ENCODE measurements at regions not wholly inside any gene's neighbourhood (a gene's known extent, or its start where the extent isn't known, plus 50 kb on each side); places are given as distances from the start of the nearest gene placed in this dataset.
A peak's percentile ranks its signal among the peaks of the same experiment; 100 is the strongest.

DNA sequence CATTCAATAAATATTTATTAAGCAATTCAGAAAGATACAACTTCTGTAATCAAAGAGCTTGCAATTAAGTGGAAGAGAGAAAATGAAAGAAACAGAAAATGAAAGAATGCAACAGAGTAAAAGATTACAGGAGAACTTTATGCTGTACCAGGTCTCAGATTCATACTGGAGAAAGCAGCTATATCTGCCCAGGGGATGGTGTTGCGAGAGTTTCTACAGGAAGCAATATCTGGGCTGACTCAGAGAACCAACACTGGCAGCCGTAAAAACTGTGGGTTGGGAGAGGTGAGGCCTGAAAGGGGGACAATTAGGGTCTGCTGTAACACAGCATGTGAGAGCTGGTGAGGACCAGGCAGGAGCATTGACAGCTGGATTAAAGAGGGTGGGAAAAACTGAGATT is 256.7 kb upstream of the TCF21 start:
- no peak for DNase-seq

DNA sequence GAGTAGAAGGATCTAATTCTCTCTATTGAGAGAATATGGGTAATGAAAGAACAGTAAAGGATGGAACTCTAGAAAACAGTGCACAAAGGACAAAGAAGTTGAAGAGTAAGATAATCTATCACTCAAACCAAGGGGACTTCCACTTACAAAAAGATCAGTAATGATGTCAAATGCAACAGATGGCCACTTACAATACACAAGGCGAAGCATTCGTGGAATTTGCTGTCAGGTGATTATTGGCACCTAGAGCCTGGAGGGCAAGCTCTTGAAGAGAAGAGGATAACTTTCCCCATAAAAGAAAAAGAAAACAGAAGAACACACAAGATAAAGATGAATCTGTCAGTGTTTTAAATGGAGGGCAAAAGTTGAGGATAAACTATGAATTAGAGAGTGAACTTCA is 256.0 kb upstream of the TCF21 start:
- no peak for DNase-seq

DNA sequence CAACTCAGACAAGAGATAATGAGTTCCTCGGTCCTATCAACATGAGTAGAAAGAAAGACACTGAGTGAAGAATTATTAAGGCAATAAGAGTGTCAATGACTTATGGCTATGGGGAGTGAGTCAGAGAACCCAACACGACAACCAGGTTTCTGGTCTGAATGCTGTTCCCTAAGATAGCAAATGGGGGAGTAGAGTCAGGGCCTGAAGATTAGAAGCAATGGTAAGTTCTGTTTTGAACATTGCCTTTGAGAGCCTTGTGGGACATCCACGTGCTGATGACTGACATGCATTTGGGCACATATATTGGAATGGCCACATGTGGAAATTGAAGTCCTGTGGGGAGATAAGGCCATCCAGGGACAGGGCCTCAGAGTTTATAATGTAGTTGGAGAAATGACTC is 254.4 kb upstream of the TCF21 start:
- no peak for DNase-seq

DNA sequence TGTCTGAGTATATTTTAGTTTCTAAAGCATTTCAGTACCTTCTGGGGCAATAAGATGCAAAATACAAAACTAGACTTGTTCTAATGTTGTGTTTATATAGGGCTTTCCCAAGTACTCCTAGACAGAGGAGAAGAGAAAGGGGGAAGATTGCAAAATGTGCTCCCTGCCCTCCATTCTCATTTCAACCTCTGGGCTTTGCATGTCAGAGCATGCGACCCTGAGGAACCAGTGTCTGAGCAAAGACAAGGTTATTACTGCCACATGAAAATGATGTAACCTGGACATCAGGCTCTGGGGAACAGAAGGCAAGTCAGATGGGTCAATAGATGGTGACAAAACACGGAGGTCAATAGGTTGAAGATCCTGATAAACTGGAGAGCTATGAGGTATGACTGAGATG is 253.5 kb upstream of the TCF21 start:
- no peak for DNase-seq

DNA sequence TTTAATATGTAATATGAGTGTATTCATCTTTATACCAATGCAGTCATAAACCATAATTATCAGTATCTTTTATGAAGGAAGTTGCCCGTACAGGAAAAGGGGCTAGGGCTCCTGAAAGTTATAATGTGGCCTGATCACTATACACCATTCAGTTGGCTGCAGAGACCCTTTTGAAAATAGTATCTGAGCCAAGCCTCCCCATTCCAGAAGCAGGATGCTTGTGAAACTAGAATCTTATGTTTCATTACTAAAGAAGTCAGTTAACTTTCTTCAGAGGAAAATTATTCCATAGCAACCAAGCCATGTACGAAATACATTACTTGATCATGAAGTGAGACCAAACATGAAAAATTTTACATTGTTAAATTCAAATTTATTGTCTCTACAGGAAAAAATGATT is 251.5 kb upstream of the TCF21 start:
- DNase-seq: no peak

DNA sequence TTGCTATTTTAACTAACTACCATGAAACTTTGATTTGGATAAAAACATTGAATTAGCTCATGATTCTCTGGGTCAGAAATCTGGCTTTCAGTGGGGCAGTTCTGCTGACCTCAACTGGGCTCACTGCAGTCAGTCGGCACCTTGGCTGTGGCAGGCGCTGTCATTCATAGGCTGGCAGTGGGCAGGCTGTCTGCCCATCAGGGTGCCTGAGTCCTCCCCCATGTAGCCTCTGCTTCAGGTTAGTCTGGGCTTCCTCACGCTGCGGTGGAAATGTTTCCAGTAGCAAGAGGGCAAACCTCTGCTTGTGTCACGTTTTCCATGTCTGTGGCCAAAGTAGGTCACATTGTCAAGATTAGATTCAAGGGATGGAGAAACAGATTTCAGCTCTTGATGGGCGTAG is 251.0 kb upstream of the TCF21 start:
- no peak for DNase-seq

DNA sequence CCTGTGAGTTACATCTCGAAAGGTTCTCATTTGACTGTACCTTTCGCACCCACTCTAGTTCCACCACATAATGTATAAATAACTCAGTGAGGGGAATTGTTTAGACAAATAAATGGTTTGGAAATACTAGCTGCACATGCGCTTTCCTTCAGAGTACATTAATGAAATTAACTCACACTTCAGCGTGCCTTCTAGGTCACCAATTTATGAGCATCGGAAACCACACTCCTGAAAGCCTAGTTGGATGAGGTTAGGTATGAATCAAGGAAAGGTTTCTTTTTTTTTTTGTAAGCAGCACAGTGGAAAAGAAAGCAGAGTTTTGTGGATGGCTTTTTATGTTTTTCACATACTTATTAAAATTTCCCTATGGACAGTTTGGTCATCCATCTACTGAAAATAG is 247.8 kb upstream of the TCF21 start:
- DNase-seq: no peak

DNA sequence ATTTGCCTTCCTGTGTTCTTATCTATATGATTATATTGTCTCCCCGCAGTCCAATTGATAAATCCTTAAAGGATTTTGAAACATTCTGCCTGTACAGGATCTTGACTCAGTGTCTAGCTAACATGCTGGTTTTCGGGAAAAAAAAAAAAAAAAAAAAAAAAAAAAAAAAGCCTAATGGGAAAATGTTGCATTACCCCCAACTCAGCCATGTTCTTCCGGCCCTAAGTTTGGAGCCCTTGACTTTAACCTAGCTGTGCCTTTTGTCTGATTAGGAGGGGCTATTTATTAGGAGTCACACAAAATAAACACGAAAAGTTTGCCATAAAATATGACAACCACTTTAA is 244.4 kb upstream of the TCF21 start:
- DNase-seq: no peak

DNA sequence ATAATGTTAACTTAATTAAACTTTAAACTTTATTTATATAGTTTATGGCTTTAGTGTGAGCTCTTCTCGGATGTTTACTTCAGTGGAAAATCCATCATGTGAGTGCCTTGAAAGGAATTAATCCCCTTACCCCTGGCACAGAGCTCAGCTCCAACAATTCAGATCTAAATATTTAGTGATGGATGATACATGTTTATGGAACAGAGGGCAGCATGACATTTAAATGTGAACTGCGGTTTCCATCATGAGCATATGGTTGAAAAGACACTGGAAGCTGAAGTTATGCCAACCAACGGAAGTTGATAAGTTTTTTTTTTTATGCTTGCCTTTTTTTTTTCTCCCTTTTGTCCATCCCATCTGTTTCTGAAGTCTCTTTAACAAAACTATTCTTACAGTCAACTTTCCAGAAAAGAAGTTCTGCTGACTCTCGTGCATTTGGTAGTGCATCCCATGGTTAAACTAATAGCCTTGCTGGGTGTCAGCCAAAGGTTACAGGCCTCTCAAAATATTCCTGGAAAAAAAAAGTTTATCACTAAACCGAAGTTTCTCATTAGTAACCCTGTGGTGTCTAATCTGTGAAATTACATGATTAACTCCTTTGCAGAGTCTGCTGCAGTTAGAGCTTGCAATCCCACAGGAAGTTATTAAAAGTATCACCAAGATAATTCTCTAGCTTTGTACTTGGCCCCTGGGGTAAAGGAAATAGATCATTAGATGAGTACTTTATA is 243.9 kb upstream of the TCF21 start:
- no peak for DNase-seq

DNA sequence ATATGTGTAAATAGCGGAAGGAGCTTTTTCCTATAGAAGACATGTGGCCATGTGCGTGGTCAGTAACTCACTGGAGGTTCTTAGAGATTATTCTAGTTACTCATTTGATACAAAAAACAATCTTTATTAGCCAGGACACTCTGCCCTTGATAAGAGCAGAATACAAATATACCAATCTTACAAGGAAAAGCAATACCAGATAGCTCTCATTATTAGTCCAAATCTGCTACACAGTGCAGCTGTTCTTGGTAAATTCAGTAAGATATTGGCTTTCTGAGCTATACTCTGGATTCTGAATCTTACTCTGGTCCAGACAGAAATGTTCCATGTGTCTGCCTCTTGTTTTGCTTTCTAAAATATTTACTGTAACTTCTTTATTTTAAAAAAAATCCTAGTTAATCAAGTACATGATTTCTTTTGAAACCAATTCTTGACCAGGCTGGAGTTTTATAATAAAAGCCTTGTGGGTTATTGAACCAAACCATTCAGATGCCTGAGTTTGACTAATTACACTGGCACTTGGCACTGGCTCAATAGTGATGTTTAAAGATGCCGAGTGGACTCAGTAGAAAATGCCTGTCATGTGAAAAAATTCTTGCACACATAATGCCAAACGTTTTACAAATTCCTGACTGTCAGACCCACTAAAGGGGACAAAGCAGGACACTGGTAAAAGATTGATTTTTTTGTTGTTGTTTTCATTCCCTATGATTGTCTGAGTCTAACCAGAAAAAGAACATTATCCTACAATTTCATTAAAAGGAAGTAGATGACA is 242.8 kb upstream of the TCF21 start:
- DNase-seq: peak in 1 of 2 experiments; percentile 0

DNA sequence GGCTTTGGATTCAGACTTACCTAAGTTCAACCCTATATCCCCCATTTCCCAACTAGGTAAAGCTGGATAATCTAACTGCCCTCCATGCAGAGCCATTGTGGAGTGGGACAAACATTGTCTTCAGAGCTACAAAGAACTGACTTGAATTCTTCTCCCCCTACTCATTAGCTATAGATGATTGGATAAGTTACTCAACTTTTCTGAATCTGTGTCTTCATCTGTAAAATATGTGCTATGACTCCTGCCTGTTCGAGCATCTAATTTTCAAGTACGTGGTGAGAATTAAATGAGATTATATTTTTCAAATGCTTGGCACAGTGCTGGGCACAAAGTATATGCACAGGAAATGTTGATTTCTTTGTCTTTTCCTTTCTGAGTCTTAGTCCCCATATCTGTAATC is 240.3 kb upstream of the TCF21 start:
- DNase-seq: no peak

DNA sequence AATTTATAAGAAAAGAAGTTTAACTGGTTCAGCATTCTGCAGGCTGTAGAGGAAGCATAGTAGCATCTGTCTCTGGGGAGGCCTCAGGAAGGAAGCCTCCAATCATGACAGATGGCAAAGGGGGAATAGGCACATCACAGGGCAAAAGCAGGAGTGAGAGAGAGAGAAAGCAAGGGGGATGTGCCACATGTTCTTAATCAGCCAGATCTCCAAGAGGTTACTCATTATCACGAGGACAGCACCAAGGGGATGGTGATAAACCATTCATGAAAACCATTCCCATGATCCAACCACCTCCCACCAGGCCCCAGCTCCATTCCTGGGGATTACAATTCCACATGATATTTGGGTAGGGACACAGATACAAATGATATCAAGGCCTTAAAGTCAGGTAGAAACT is 217.5 kb upstream of the TCF21 start:
- DNase-seq: no peak

DNA sequence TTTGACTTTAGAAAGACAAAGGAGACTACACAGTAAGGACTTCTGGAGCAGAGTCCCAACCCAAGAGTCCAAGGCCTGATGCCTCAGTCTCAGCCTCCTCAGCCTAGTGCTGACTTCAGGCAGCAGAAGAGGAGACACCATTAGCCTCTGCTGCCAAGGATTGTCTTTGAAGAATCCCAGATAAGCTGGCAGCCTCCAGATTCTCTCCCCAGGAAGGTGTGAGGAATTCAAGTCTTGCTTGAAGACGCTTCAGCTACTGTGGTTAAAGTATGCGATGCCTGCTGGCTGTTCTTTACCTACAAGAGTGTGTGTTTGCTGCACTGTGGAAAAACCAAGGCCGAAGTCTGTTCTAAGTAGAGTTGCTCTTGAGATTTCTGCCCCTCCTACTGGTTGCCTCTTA is 215.9 kb upstream of the TCF21 start:
- DNase-seq: no peak

DNA sequence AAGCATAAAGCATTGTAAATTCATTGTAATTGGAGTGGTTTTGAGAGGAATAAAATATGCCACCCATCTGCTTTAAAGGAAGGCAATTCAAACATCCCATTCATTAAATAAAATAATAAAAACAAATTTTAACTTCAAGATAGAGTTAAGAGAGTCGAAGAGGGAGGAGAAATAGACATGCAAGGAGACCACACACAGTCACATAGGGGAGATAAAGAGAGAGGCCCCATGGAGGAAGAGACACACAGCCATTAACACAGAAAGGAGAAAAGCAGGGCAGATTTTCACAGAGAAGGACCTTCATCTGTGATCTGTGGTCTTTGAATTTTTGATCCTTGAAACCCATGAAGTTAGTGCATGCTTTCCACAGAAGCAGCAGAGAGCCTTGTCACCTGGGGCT is 214.3 kb upstream of the TCF21 start:
- DNase-seq: no peak

DNA sequence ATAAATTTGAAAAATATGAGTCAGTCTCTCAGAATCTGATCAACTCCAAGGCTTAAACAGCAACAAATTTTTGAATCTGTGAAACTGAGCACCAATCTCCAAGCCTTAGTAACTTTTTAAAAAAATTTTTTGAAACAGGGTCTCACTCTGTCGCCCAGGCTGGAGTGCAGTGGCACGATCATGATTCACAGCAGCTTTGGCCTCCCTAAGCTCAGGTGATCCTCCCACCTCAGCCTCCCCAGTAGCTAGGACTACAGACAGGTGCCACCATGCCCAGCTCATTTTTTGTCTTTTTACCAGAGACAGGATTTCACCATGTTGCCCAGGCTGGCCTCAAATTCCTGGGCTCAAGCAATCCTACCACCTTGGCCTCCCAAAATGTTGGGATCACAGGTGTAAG is 207.9 kb upstream of the TCF21 start:
- DNase-seq: no peak

DNA sequence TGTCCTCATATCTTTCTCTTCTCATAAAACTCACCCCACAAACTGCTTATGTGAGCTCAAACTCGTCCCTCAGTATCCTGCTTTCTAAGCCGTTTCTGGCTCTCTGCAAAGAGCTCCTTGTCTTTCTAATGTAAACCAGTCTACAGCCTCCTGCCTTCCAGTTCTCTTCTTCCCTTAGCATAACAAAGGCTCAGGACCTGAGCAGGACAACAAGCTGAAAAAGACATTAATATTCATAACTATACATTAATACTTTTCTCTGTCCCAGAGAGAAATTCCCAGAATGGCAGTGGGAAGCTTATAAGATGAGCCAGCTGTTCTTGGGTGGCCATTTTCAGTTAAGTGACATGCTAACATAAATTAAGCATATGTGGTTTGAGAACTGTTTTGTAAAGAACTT is 207.0 kb upstream of the TCF21 start:
- no peak for DNase-seq

DNA sequence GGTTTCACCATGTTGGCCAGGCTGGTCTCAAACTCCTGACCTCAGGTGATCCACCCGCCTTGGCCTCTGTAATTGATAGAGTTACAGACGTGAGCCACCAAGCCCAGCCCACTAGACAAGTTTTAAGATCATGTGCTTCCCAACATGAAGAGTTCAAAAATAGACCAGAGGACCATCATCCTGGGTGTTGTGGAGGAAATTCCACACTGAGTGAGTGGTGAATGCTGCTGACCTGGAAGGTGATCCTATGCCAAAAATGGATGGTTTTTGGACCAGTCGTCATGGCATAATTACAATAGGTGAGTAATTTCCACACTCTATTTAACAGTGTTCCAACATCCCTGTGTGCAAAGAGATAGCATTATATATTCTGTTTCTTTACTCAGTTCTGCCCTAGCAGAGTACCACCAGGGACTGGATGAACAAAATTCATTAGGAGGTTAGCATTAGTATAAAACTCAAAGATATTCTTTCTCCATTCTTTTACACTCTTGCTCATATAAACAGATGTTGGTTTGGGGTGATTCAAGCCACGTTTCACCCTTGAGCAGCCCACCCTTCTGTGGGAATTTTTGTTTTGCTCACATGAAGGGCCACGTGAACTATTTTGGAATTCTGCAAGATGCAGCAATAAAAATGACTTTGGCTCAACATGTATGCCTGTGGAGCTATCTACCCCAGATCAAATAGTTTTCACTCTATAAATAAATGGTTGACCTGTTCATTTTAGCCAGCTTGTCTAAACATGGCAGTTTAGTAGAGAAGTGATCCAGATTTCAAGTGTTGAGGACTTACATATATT is 206.2 kb upstream of the TCF21 start:
- no peak for DNase-seq

DNA sequence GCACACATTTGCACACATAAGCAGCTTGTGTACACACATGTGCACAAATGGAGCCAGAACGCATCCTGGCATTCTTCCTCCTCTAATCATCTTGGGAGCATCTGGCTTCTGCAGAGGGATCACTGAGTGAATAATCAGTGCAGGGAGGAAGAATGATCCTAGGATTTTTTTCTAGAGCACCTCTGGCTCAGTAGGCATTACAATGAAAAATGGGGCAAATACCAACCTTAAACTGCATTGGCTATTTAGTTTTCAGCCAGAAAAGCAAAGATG is 205.7 kb upstream of the TCF21 start:
- DNase-seq: no peak

DNA sequence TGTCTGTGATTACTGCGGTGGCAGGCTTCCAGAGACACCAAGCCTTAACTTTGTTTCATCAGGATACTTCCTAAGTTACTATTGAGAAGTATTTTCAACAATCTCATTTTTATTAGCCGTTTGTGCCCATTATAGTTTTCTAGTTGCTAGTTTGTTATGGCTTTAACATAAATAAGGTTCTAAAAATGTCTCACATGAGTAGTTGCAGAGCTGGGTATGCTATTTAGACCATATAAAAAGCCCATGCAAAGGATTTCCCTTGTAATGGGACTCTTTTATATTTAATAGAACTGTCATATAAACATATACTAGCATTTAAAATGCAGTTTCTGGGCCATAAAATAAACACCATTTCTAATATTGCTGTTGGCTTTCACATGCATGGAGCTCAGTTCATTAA is 205.3 kb upstream of the TCF21 start:
- no peak for DNase-seq

DNA sequence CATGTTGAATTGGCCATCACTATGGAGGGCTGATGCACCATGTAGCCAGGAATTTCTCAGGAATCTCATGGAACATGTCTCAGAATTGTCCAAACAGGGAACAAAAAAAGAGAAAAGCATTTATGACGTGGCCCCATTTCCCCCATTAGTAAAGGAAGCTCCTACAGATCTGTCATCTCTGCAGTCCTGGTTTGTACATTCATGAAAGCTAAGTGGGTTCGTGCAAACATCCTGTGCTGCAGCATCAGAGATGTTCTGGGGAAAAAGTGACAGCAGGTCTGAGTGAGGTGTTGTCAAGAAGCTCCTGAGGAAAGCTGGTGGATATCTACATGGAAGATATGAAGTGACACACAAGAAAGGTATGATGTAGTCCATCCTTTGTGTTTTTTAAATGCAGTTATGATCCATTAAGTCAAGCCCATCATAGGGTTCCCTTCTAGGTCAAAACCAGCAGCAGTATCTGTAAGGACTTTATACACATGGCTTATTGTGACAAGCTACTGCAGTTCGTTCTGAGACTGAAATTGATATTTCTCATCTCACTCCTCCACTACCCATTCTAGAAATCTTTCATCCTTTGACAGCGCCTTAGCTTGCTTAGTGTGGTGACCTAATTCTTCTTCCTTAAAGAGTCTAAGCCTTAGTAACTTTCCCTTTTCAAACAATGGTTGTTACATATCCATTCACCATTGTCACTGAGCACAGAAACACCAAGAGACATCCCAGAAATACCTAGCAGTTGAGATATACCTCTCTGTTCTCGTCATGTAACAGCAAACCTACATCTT is 200.0 kb upstream of the TCF21 start:
- DNase-seq: no peak

DNA sequence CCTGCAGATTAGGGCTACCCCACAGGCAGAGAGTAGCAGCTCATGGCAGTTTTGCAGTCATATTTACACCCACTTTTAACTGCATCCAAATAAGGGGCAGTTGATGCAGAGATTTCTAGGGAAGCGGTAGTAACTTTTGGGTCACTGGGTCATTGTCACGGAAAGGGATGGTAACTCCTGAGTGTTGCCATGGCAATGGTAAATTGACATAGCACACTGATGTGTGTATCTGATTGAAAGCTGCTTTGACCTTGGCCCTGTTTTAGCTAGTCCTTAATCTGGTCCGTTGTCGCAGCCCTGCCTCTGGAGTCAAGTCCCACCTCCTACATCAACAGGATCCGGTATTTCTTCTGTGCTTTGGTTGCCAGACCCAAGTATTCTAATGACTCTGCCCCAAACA is 199.1 kb upstream of the TCF21 start:
- DNase-seq: no peak

DNA sequence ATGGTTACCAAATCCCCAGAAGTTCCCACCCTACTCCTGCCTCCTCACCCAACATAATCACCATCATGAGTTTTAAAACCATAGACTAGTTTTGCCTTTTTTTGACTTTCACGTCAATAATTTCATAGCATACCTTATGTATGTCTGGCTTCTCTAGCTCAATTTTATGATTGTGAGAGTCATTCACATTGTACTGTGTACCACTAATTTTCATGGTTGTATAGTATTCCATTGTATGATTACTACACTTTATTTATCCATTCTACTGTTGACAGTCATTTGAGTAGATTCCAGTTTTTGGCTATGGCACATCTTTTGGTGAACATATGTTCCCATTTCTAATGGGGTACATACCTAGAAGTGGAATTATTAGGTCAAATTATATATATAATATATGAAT is 195.3 kb upstream of the TCF21 start:
- DNase-seq: no peak

DNA sequence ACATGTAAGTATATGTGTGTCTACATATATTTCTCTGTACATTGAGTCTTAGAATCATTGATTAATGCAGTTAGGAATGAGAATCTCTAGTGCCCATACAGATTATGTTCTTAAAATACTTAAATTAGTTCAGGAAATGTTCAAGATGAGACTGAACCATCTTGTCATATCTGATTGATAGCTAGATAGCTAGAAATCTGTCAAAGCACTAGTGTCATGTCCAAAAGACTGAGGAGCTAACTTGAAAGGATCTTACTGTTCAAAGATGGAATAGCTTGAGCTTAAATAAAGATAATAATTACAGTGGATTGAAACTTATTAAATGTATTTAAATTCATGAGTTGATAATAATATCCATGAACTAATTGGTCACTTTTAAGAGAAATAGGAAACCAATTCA is 191.7 kb upstream of the TCF21 start:
- DNase-seq: no peak

DNA sequence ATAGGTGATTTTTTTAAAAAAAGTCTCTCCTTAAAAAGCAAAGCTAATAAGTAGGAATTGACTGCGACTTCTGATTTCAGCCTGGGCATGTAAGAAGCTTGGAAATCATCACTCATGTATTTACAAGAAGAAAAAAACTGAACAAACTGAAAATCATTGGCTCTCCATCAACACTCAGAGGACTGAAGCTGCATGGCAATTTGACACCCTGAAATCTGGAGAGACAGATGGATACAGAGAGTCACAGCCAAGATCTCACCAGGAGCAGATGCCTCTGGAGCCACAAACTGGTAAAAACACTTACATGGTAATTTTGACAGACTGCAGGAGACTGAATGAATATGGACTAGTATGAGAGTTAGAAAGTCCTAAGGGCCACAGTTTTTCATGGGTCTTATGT is 191.2 kb upstream of the TCF21 start:
- no peak for DNase-seq
